H9 (cell line): ENCODE measurements at regions not wholly inside any gene's neighbourhood (a gene's known extent, or its start where the extent isn't known, plus 50 kb on each side); places are given as distances from the start of the nearest gene placed in this dataset.
A peak's percentile ranks its signal among the peaks of the same experiment; 100 is the strongest.

Experiments used
- DNase-seq: peaks from one replicate; pipeline ENCODE4 v3.0.0-alpha.2; 2017
- H2AFZ ChIP-seq: one replicate; pipeline ENCODE4 v1.6.1; 2013; ENCODE audit warnings: mild to moderate bottlenecking, low read length, control low read depth, moderate library complexity
- H2AK5ac ChIP-seq: 2 replicates; pipeline ENCODE4 v1.6.1; 2013; ENCODE audit warnings: low read length, control low read depth, mixed read lengths; ENCODE audit not compliant: insufficient read length
- H2BK120ac ChIP-seq: one replicate; pipeline ENCODE4 v1.6.1; 2013; ENCODE audit warnings: low read depth, mild to moderate bottlenecking, low read length, control low read depth, inconsistent platforms; ENCODE audit not compliant: poor library complexity, severe bottlenecking
- H2BK12ac ChIP-seq: 2 replicates; pipeline ENCODE4 v1.6.1; 2013; ENCODE audit warnings: low read length, control low read depth, mixed read lengths, low read depth; ENCODE audit not compliant: insufficient read length
- H2BK15ac ChIP-seq: 2 replicates; pipeline ENCODE4 v1.6.1; 2013; ENCODE audit warnings: low read depth, low read length, control low read depth
- H2BK20ac ChIP-seq: one replicate; pipeline ENCODE4 v1.6.1; 2013; ENCODE audit warnings: low read depth, mild to moderate bottlenecking, low read length, control low read depth, inconsistent platforms; ENCODE audit not compliant: poor library complexity, severe bottlenecking
- H2BK5ac ChIP-seq: 2 replicates; pipeline ENCODE4 v1.6.1; 2013; ENCODE audit warnings: low read length, control low read depth, mixed read lengths; ENCODE audit not compliant: insufficient read length
- H3K14ac ChIP-seq: 2 replicates; pipeline ENCODE4 v1.6.1; 2013; ENCODE audit warnings: low read length, control low read depth; ENCODE audit not compliant: insufficient read depth
- H3K18ac ChIP-seq: 2 replicates; pipeline ENCODE4 v1.6.1; 2013; ENCODE audit warnings: low read depth, mild to moderate bottlenecking, mixed read lengths, low read length, control low read depth; ENCODE audit not compliant: insufficient read length
- H3K23ac ChIP-seq: 2 replicates; pipeline ENCODE4 v1.6.1; 2013; ENCODE audit warnings: low read length, control low read depth, mixed read lengths, low read depth; ENCODE audit not compliant: insufficient read length
- H3K23me2 ChIP-seq: 2 replicates; pipeline ENCODE4 v1.6.1; 2013; ENCODE audit warnings: low read depth, mild to moderate bottlenecking, mixed read lengths, low read length, control low read depth; ENCODE audit not compliant: insufficient read length, poor library complexity, severe bottlenecking
- H3K27ac ChIP-seq: 2 replicates; pipeline ENCODE4 v1.5.1; 2013; ENCODE audit warnings: low read length, control low read depth, mixed read lengths, low read depth; ENCODE audit not compliant: insufficient read length
- H3K27me3 ChIP-seq: 2 replicates; pipeline ENCODE4 v1.6.1; 2013; ENCODE audit warnings: low read length, control low read depth, inconsistent platforms; ENCODE audit not compliant: insufficient read depth
- H3K4ac ChIP-seq: 2 replicates; pipeline ENCODE4 v1.6.1; 2013; ENCODE audit warnings: low read depth, mild to moderate bottlenecking, control low read depth, inconsistent platforms, low read length, moderate library complexity
- H3K4me1 ChIP-seq: 2 replicates; pipeline ENCODE4 v1.6.1; 2013; ENCODE audit warnings: low read length, control low read depth, inconsistent platforms; ENCODE audit not compliant: insufficient read depth
- H3K4me2 ChIP-seq: 2 replicates; pipeline ENCODE4 v1.6.1; 2013; ENCODE audit warnings: low read length, control low read depth, mixed read lengths; ENCODE audit not compliant: insufficient read length, insufficient read depth
- H3K56ac ChIP-seq: 2 replicates; pipeline ENCODE4 v1.6.1; 2013; ENCODE audit warnings: low read depth, mild to moderate bottlenecking, mixed read lengths, low read length, control low read depth; ENCODE audit not compliant: insufficient read length
- H3K79me1 ChIP-seq: 2 replicates; pipeline ENCODE4 v1.6.1; 2013; ENCODE audit warnings: low read depth, mild to moderate bottlenecking, moderate library complexity, low read length, control low read depth, inconsistent platforms; ENCODE audit not compliant: insufficient read depth, poor library complexity, severe bottlenecking
- H3K79me2 ChIP-seq: 2 replicates; pipeline ENCODE4 v1.6.1; 2013; ENCODE audit warnings: low read length, control low read depth, inconsistent platforms; ENCODE audit not compliant: insufficient read depth
- H3K9ac ChIP-seq: 2 replicates; pipeline ENCODE4 v1.6.1; 2013; ENCODE audit warnings: low read length, control low read depth, mixed read lengths; ENCODE audit not compliant: insufficient read length; ENCODE audit errors: extremely low read depth
- H3K9me3 ChIP-seq: one replicate; pipeline ENCODE4 v1.6.1; 2013; ENCODE audit warnings: low read depth, low read length, inconsistent platforms; ENCODE audit not compliant: control insufficient read depth
- H3T11ph ChIP-seq: one replicate; pipeline ENCODE4 v1.6.1; 2013; ENCODE audit warnings: mild to moderate bottlenecking, low read length, control low read depth, inconsistent platforms
- H4K20me1 ChIP-seq: one replicate; pipeline ENCODE4 v1.6.1; 2013; ENCODE audit not compliant: control insufficient read depth, insufficient read length, insufficient read depth
- H4K5ac ChIP-seq: 2 replicates; pipeline ENCODE4 v1.6.1; 2013; ENCODE audit warnings: low read depth, mild to moderate bottlenecking, mixed read lengths, low read length, control low read depth; ENCODE audit not compliant: insufficient read length
- H4K8ac ChIP-seq: replicated peaks from 2 replicates; pipeline ENCODE4 v1.6.1; 2013; ENCODE audit warnings: low read length, control low read depth, mixed read lengths, low read depth; ENCODE audit not compliant: insufficient read length
- H4K91ac ChIP-seq: 2 replicates; pipeline ENCODE4 v1.6.1; 2013; ENCODE audit warnings: low read depth, mild to moderate bottlenecking, moderate library complexity, mixed read lengths, low read length, control low read depth; ENCODE audit not compliant: insufficient read length
- H3K27ac Mint-ChIP-seq, 3 experiments: 2 replicates in 2 of 3; 3 replicates in 1 of 3; pipeline ENCODE4 v1.8.0; 2020 to 2021; ENCODE audit warnings: mixed read lengths in 3 of 3, mild to moderate bottlenecking in 1 of 3, moderate library complexity in 1 of 3
- H3K27me3 Mint-ChIP-seq: 2 replicates; pipeline ENCODE4 v1.8.0; 2021; ENCODE audit warnings: low read depth, mild to moderate bottlenecking, moderate library complexity, mixed read lengths
- H3K36me3 Mint-ChIP-seq, 3 experiments: 2 replicates in 2 of 3; 3 replicates in 1 of 3; pipeline ENCODE4 v1.8.0; 2020 to 2021; ENCODE audit warnings: low read depth in 3 of 3, mixed read lengths in 3 of 3; ENCODE audit not compliant: insufficient read depth in 1 of 3
- H3K4me1 Mint-ChIP-seq, 2 experiments: 2 replicates each; pipeline ENCODE4 v1.8.0; 2020; ENCODE audit warnings: mixed read lengths in 2 of 2
- H3K4me3 Mint-ChIP-seq, 2 experiments: 2 replicates in 1 of 2; 3 replicates in 1 of 2; pipeline ENCODE4 v1.8.0; 2020 to 2021; ENCODE audit warnings: mild to moderate bottlenecking in 2 of 2, mixed read lengths in 2 of 2, moderate library complexity in 1 of 2
- H3K9me3 Mint-ChIP-seq, 2 experiments: 2 replicates in 1 of 2; 3 replicates in 1 of 2; pipeline ENCODE4 v1.8.0; 2020; ENCODE audit warnings: mild to moderate bottlenecking in 2 of 2, mixed read lengths in 2 of 2, moderate library complexity in 1 of 2
- WGBS: extraction: QIAGEN DNeasy Blood & Tissue Kit; methylation state at CpG from one replicate; pipeline ENCODE4 v1.1.7; 2013; ENCODE audit warnings: missing lambda C conversion rate, low lambda C conversion rate, mixed read lengths; ENCODE audit not compliant: insufficient read length; ENCODE audit errors: extremely low coverage; 5-methylcytosine and 5-hydroxymethylcytosine counted together
- TF ChIP-seq, protein P1 (sequence below): fragments of 200-600 bp; sonication (generic); conservative IDR thresholded peaks from 3 replicates; pipeline ENCODE4 v1.8.0; 2021; ENCODE audit warnings: antibody characterized with exemption, mild to moderate bottlenecking

DNA sequence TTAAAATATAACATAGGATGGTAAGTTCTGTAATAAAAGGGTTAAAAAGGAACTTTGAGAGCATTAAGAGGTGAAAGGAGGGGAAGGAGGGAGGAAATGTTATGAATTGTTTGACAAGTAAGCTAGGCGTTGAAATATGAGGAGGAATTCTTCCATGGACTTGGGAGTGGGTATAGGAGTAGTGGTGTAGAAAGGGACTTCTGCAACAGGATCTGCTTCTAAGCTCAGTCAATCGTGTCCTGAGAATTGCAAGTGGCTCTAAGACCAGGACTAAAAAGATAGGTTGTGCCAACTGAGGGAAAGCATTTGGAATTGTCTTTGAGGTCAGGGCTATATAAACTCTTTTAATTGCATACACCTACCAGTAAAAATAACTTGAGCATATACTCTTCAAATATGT is 74.1 kb upstream of the SLC38A2 start:
- H2BK12ac ChIP-seq: no peak overlapping the region
- H3K56ac ChIP-seq: no peak overlapping the region
- no peaks in the 10 kb centered on the region for H3K27me3 ChIP-seq
- TF ChIP-seq, protein P1, sequence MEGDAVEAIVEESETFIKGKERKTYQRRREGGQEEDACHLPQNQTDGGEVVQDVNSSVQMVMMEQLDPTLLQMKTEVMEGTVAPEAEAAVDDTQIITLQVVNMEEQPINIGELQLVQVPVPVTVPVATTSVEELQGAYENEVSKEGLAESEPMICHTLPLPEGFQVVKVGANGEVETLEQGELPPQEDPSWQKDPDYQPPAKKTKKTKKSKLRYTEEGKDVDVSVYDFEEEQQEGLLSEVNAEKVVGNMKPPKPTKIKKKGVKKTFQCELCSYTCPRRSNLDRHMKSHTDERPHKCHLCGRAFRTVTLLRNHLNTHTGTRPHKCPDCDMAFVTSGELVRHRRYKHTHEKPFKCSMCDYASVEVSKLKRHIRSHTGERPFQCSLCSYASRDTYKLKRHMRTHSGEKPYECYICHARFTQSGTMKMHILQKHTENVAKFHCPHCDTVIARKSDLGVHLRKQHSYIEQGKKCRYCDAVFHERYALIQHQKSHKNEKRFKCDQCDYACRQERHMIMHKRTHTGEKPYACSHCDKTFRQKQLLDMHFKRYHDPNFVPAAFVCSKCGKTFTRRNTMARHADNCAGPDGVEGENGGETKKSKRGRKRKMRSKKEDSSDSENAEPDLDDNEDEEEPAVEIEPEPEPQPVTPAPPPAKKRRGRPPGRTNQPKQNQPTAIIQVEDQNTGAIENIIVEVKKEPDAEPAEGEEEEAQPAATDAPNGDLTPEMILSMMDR: no peak
- H4K5ac ChIP-seq: no peak overlapping the region
- no peak overlapping the region for H3K4ac ChIP-seq
- no peaks in the 10 kb centered on the region for H3K79me2 ChIP-seq
- no peak overlapping the region for H3K4me2 ChIP-seq
- no peak overlapping the region for H4K8ac ChIP-seq
- H3T11ph ChIP-seq: no peak overlapping the region
- no peaks in the 10 kb centered on the region for H3K9me3 ChIP-seq
- Mint-ChIP-seq H3K36me3 (peaks cover 0 to 1% (median 0%) of the 10 kb centered on the region in 3 experiments; a peak in 2 of 7 replicates), H3K4me1 (peaks cover 11 to 16% of the 10 kb centered on the region in 2 experiments), H3K4me3 (no peak overlapping the region), H3K9me3 (no peaks in the 10 kb centered on the region), H3K27ac (peak overlapping the region in 1 of 3 experiments; percentile 78; a peak in 2 of 7 replicates), H3K27me3 (no peaks in the 10 kb centered on the region)
- no peak overlapping the region for H3K9ac ChIP-seq
- no peak overlapping the region for H2AK5ac ChIP-seq
- no peak overlapping the region for H4K91ac ChIP-seq
- H3K23ac ChIP-seq: no peak overlapping the region
- H3K79me1 ChIP-seq: no peaks in the 10 kb centered on the region
- no CpG with 5 or more reads among the region's 2 CpGs for WGBS
- H4K20me1 ChIP-seq: no peaks in the 10 kb centered on the region
- no peak overlapping the region for H3K18ac ChIP-seq
- no peak overlapping the region for H2AFZ ChIP-seq
- no peak overlapping the region for H2BK20ac ChIP-seq
- no peaks in the 10 kb centered on the region for H3K23me2 ChIP-seq
- DNase-seq: no peak
- no peak overlapping the region for H2BK5ac ChIP-seq
- no peak overlapping the region for H2BK120ac ChIP-seq
- H2BK15ac ChIP-seq: no peak overlapping the region
- peaks cover 4% of the 10 kb centered on the region; the same call in 1 of the 2 replicates for H3K4me1 ChIP-seq
- H3K27ac ChIP-seq: no peak overlapping the region
- no peak overlapping the region for H3K14ac ChIP-seq
